Fibroblast of lung (primary cell): ENCODE measurements at regions not wholly inside any gene's neighbourhood (a gene's known extent, or its start where the extent isn't known, plus 50 kb on each side); places are given as distances from the start of the nearest gene placed in this dataset.

Source experiments
- EZH2 ChIP-seq: IDR thresholded peaks from 2 replicates; pipeline ENCODE4 v1.5.1; 2012; ENCODE audit warnings: low read length, control low read depth, mild to moderate bottlenecking; ENCODE audit errors: missing control alignments
- TF ChIP-seq, protein P1 (sequence below), 2 donors: IDR thresholded peaks in 1 of 2; conservative IDR thresholded peaks in 1 of 2; 1 replicate in 1 of 2; 2 replicates in 1 of 2; pipeline ENCODE4 v1.5.1; 2011 to 2012; ENCODE audit warnings: low read length in 2 of 2, control low read depth in 1 of 2, inconsistent platforms in 1 of 2, low read depth in 1 of 2, mild to moderate bottlenecking in 1 of 2

DNA sequence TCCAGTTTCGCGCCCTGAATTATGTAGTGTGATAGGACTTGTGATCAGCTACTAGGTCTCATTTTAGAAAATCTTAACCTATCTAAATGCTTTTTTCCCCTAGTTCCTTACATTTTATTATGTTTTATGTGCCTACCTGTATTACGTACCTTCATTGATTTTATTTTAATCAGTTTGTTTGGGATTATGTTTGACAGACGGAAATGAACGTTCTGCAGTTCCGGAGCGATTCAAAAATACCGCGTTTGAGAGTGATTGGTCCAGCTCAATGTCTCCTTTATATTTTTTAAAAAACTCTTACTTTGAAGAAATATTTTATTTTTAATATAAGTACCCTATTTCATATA, 114.3 kb upstream of the BTN3A2 start:
- TF ChIP-seq, protein P1, sequence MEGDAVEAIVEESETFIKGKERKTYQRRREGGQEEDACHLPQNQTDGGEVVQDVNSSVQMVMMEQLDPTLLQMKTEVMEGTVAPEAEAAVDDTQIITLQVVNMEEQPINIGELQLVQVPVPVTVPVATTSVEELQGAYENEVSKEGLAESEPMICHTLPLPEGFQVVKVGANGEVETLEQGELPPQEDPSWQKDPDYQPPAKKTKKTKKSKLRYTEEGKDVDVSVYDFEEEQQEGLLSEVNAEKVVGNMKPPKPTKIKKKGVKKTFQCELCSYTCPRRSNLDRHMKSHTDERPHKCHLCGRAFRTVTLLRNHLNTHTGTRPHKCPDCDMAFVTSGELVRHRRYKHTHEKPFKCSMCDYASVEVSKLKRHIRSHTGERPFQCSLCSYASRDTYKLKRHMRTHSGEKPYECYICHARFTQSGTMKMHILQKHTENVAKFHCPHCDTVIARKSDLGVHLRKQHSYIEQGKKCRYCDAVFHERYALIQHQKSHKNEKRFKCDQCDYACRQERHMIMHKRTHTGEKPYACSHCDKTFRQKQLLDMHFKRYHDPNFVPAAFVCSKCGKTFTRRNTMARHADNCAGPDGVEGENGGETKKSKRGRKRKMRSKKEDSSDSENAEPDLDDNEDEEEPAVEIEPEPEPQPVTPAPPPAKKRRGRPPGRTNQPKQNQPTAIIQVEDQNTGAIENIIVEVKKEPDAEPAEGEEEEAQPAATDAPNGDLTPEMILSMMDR (conservative IDR thresholded peaks at IDR 0.05 in 1 of 2, IDR thresholded peaks at IDR 0.05 in 1 of 2; ENCODE audit: low read depth in 1 of 2, low read length in 2 of 2): no peak
- no peak for TF ChIP-seq EZH2
